Muscle of back (tissue), 3 donors: ENCODE measurements at regions not wholly inside any gene's neighbourhood (a gene's known extent, or its start where the extent isn't known, plus 50 kb on each side); places are given as distances from the start of the nearest gene placed in this dataset.

Source experiments
- DNase-seq, 3 donors: peaks; one replicate each; pipeline versions ENCODE4 v3.0.0 to v3.0.0-alpha.2; 2013

- peak in 2 of 3 donors; percentile 34 to 70 for DNase-seq
Measured at GRCh38 chr9:13758936-13759335, 479.4 kb upstream of the MPDZ start.

GRCh38 chr9:13756943-13757342, 477.5 kb upstream of the MPDZ start:
- no peak for DNase-seq

GRCh38 chr9:13755551-13755950, 476.1 kb upstream of the MPDZ start:
- no peak for DNase-seq

GRCh38 chr9:13750639-13751038, 471.1 kb upstream of the MPDZ start:
- no peak for DNase-seq

GRCh38 chr9:13750061-13750460, 470.6 kb upstream of the MPDZ start:
- peak in 1 of 3 donors; percentile 93 for DNase-seq

GRCh38 chr9:13746876-13747275, 467.4 kb upstream of the MPDZ start:
- DNase-seq: peak in 1 of 3 donors; percentile 45

- no peak for DNase-seq
Measured at GRCh38 chr9:13744261-13744901, 464.9 kb upstream of the MPDZ start.

GRCh38 chr9:13737885-13738284, 458.4 kb upstream of the MPDZ start:
- DNase-seq: no peak

- DNase-seq: peak in 1 of 3 donors; percentile 77
Measured at GRCh38 chr9:13735181-13735580, 455.7 kb upstream of the MPDZ start.

GRCh38 chr9:13734601-13735000, 455.1 kb upstream of the MPDZ start:
- DNase-seq: peak in 1 of 3 donors; percentile 87

- no peak for DNase-seq
Measured at GRCh38 chr9:13732290-13732689, 452.8 kb upstream of the MPDZ start.

GRCh38 chr9:13731637-13732036, 452.1 kb upstream of the MPDZ start:
- DNase-seq: no peak

GRCh38 chr9:13729955-13730354, 450.5 kb upstream of the MPDZ start:
- DNase-seq: no peak

GRCh38 chr9:13728917-13729811, 449.7 kb upstream of the MPDZ start:
- DNase-seq: peak in 1 of 3 donors; percentile 61

GRCh38 chr9:13728131-13728530, 448.6 kb upstream of the MPDZ start:
- peak in 2 of 3 donors; percentile 80 to 87 for DNase-seq

- peak in 1 of 3 donors; percentile 74 for DNase-seq
Measured at GRCh38 chr9:13726746-13727145, 447.3 kb upstream of the MPDZ start.

GRCh38 chr9:13725516-13725915, 446.0 kb upstream of the MPDZ start:
- DNase-seq: peak in 1 of 3 donors; percentile 57

GRCh38 chr9:13721481-13722235, 442.2 kb upstream of the MPDZ start:
- DNase-seq: peak in 1 of 3 donors; percentile 49

GRCh38 chr9:13719981-13720676, 440.6 kb upstream of the MPDZ start:
- peak in 1 of 3 donors; percentile 54 for DNase-seq

GRCh38 chr9:13719446-13719845, 440.0 kb upstream of the MPDZ start:
- DNase-seq: peak in 1 of 3 donors; percentile 52

- DNase-seq: no peak
Measured at GRCh38 chr9:13718539-13718938, 439.0 kb upstream of the MPDZ start.

GRCh38 chr9:13718086-13718485, 438.6 kb upstream of the MPDZ start:
- DNase-seq: no peak
